GM13977 (cell line): ENCODE measurements at regions not wholly inside any gene's neighbourhood (a gene's known extent, or its start where the extent isn't known, plus 50 kb on each side); places are given as distances from the start of the nearest gene placed in this dataset.

Source experiments
- DNase-seq: peaks from one replicate; pipeline ENCODE4 v3.0.0; 2012; ENCODE audit warnings: low spot score
- CTCF ChIP-seq: IDR thresholded peaks from 2 replicates; pipeline ENCODE4 v1.5.1; 2012; ENCODE audit warnings: mild to moderate bottlenecking, control low read depth; ENCODE audit not compliant: insufficient read depth; ENCODE audit errors: extremely low read depth, missing control alignments
- in situ Hi-C: fragments of 300-500 bp; cut with MboI; formaldehyde crosslinking; loops from one replicate; pipeline ENCODE4 v1.12.0; 2022; ENCODE audit warnings: low sequenced_read_pairs, low pct_unique_long_range_greater_than_20kb, mixed read lengths, inconsistent platforms; ENCODE audit not compliant: unreplicated experiment

DNA sequence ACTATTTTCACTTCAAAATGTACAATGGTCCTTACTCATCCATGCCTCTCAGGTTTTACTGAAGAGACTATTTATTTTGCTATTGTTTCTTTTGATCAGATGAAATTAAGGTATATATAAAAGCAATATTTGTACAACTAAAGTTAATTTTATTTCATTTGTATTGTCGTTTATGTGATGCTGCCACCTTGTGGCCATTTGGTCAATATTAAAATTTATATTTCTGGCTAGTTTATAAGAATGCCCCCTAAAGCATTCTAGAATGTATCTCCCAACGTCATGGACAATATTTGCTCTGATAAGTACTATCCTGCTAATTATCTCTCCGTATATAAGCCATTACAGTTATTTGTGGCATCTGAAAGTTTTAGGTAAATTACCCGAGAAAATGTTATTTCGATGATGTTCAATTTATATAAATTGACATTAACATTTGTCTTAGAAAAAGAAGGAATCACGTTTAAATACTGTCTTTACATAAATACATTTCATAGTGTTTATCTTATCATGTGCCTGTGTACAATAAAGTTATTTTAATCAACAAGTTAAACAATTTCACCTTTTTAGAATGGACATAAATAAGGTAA lies 680.0 kb downstream of the TAF11L14 start:
- peak; percentile 29 for DNase-seq
- in situ Hi-C loops, result no loop called here

DNA sequence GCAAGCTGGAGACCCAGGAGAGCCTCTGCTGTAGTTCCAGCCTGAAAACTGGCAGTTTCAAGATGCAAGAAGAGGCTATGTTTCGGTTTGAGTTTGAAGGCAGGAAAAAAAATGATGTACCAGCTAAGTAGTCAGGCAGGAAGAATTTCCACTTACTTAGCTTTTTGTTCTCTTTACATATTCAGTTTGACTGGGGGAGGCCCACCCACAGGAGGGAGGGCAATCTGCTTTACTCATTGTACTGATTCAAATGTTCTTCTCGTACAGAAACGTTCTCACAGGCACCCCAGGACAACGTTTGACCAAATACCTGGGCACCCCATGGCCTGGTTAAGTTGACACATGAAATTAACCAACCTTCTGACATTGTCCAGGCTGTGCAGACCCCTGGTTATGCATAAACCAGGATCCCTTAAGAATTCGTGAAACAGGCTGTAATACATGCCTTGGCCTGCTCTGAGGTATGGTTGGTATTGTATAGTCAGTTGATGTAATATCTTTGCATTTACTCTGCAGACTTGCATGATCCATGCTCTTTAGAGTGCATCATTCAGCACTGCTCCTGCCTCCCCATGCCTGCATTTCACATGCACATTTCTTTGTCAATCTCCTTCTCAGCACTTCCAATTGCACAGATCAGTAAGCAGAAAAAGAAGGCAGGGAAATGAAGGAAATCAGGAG lies 687.1 kb downstream of the TAF11L14 start:
- in situ Hi-C loops, result no loop called here

More for the DNA sequence above, 680.0 kb downstream of the TAF11L14 start:
- TF ChIP-seq CTCF, result peak; percentile 41

GRCh38 chr5:18323891-18324290 lies 689.6 kb downstream of the TAF11L14 start:
- TF ChIP-seq CTCF, result no peak
- in situ Hi-C loops, result no loop called here
- no peak for DNase-seq

More for the DNA sequence above, 687.1 kb downstream of the TAF11L14 start:
- no peak for TF ChIP-seq CTCF
- DNase-seq, result no peak

GRCh38 chr5:18325431-18325830 lies 691.2 kb downstream of the TAF11L14 start:
- in situ Hi-C loops, result no loop called here
- TF ChIP-seq CTCF, result no peak
- no peak for DNase-seq

DNA sequence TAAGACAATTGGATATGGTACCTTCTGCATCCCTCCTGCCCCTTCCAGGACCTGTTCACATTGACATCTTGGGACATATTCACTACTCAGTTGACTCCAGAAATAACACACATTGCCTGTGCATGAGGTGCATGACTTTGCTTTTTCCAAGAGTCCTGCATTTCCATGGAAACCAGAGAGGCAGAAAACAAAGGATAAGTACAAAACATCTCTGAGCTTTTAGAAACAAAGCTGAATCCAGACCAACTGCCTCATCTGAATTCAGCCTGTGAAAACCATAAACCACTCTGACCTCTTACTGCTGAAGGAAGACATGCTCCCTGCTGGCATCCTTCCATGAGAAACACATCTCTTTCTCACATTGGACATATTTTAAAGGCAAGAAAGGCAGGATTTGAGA lies 695.1 kb downstream of the TAF11L14 start:
- TF ChIP-seq CTCF, result no peak
- in situ Hi-C loops, result no loop called here
- no peak for DNase-seq

GRCh38 chr5:18333841-18334240 lies 699.6 kb downstream of the TAF11L14 start:
- no peak for DNase-seq
- in situ Hi-C loops, result no loop called here

More at GRCh38 chr5:18333841-18334240, 699.6 kb downstream of the TAF11L14 start:
- no peak for TF ChIP-seq CTCF
